Type B pancreatic cell (in vitro differentiated cells): ENCODE measurements at regions not wholly inside any gene's neighbourhood (a gene's known extent, or its start where the extent isn't known, plus 50 kb on each side); places are given as distances from the start of the nearest gene placed in this dataset.

Source experiments
- DNase-seq: peaks from one replicate; pipeline ENCODE4 v3.0.0; 2021; ENCODE audit warnings: mixed read lengths; ENCODE audit not compliant: unreplicated experiment; ENCODE audit errors: extremely low spot score
- H3K27ac Mint-ChIP-seq: 2 replicates; pipeline ENCODE4 v1.8.0; 2021; ENCODE audit warnings: mild to moderate bottlenecking, mixed read lengths
- H3K27me3 Mint-ChIP-seq: 2 replicates; pipeline ENCODE4 v1.8.0; 2021; ENCODE audit warnings: mixed read lengths
- H3K36me3 Mint-ChIP-seq: 2 replicates; pipeline ENCODE4 v1.8.0; 2021; ENCODE audit warnings: mixed read lengths
- H3K4me1 Mint-ChIP-seq: one replicate; pipeline ENCODE4 v1.8.0; 2021; ENCODE audit warnings: mixed read lengths; ENCODE audit not compliant: unreplicated experiment
- H3K4me3 Mint-ChIP-seq: 2 replicates; pipeline ENCODE4 v1.8.0; 2021; ENCODE audit warnings: mild to moderate bottlenecking, mixed read lengths
- H3K9me3 Mint-ChIP-seq: 2 replicates; pipeline ENCODE4 v1.8.0; 2021; ENCODE audit warnings: mixed read lengths
- TF ChIP-seq, protein P1 (sequence below): fragments of 200-600 bp; sonication (generic); conservative IDR thresholded peaks from 2 replicates; pipeline ENCODE4 v1.5.0; 2021; ENCODE audit warnings: antibody characterized with exemption, mild to moderate bottlenecking

DNA sequence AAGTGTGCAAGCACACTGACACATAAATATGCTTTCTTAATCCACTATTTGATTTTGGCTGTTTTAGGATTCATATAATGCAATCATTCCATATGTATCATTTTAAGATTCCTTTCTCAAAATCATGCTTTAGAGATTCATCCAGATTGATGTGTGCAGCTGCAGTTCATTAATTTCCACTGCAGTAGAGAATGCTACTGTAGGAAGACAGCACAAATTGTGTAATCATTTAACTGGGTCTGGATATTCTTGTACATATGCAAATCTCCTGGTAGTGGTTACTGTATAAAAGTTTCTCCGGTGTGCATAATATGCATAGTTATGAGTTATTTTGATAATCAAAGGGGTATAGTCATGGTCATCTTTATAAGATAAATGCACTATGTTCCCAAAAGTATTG, 502.5 kb upstream of the ACVR2A start:
- peaks cover 8% of the 10 kb centered on the region for H3K9me3 Mint-ChIP-seq
- no peak overlapping the region for H3K27ac Mint-ChIP-seq
- no peaks in the 10 kb centered on the region for H3K4me1 Mint-ChIP-seq
- H3K27me3 Mint-ChIP-seq, result no peaks in the 10 kb centered on the region
- H3K4me3 Mint-ChIP-seq, result no peak overlapping the region
- no peak for DNase-seq
- no peaks in the 10 kb centered on the region for H3K36me3 Mint-ChIP-seq
- TF ChIP-seq, protein P1, sequence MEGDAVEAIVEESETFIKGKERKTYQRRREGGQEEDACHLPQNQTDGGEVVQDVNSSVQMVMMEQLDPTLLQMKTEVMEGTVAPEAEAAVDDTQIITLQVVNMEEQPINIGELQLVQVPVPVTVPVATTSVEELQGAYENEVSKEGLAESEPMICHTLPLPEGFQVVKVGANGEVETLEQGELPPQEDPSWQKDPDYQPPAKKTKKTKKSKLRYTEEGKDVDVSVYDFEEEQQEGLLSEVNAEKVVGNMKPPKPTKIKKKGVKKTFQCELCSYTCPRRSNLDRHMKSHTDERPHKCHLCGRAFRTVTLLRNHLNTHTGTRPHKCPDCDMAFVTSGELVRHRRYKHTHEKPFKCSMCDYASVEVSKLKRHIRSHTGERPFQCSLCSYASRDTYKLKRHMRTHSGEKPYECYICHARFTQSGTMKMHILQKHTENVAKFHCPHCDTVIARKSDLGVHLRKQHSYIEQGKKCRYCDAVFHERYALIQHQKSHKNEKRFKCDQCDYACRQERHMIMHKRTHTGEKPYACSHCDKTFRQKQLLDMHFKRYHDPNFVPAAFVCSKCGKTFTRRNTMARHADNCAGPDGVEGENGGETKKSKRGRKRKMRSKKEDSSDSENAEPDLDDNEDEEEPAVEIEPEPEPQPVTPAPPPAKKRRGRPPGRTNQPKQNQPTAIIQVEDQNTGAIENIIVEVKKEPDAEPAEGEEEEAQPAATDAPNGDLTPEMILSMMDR, result no peak

DNA sequence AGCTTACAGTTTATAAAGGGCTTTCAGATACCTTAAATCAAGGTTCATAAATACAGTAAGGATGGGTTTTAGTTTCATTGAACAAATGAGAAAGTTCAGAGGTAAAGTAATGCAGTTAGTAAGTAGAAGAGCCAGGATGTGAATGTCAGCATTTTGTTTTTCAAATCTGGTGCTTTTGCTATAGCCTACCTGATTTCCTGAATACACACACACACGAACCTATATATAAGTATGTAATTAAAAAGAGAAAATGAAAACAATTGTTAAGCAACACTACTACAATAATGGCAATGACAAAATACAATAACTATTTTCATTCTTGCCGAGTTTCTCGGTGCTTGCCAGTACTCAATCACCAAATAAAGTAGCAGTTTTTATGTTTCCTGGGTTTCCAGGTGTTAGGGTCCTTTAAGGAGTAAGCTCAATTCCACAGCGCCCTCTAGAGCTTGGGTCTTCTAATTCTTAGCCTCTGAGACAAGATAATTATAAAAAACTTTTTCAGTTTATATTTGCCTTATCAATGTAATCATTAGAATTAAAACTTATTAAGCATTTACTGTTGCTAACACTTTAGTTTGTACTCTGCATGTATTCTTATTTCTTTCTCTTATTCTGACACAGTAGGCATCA, 512.9 kb upstream of the ACVR2A start:
- no peak for DNase-seq
- TF ChIP-seq, protein P1, result peak; percentile 67
- H3K27ac Mint-ChIP-seq, result no peak overlapping the region
- H3K4me3 Mint-ChIP-seq, result no peak overlapping the region
- H3K27me3 Mint-ChIP-seq, result no peaks in the 10 kb centered on the region
- no peaks in the 10 kb centered on the region for H3K9me3 Mint-ChIP-seq
- no peaks in the 10 kb centered on the region for H3K4me1 Mint-ChIP-seq
- H3K36me3 Mint-ChIP-seq, result no peaks in the 10 kb centered on the region

DNA sequence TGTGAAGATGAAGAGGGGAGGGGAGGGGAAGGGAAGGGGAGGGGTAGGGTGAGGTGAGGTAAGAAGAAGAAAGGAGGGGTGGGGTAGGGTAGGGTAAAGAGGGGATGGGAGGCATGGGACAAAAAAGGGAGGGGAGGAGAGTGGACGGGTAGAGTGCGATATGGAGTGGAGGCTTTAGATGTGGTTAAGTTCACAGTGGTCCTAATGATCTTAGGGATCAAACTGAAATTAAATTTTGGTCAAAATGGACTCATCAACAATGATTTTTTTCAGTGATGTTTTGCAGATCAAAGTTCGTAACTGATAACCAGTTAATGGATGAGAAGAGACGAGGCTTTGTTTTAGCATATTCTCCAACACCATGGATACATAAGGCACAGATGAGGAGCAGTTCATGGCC, 513.9 kb upstream of the ACVR2A start:
- Mint-ChIP-seq H3K9me3 (no peaks in the 10 kb centered on the region), H3K27me3 (no peaks in the 10 kb centered on the region), H3K4me1 (no peaks in the 10 kb centered on the region)

DNA sequence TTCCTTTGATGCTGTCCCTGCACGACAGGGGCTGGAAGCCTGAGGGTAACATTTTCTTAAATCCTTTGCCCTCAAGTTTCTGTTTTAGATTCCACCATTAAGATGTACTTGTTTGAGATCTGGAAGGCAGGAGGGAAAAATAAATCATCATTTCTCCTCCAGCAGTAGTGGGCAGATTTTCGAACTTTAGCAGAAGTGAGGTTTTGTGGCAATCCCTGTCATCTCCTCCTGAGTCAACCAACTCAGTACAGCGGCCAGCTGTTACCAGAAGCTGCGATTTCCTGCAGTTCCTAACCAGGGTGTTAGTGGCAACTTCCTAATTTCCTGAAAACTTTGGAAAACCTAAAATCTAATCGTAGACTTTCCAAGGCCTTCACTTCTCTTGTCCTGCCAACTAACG, 517.2 kb upstream of the ACVR2A start:
- no peak overlapping the region for H3K4me3 Mint-ChIP-seq
- no peak overlapping the region for H3K27ac Mint-ChIP-seq
- no peaks in the 10 kb centered on the region for H3K27me3 Mint-ChIP-seq
- DNase-seq, result no peak
- TF ChIP-seq, protein P1, result no peak
- H3K9me3 Mint-ChIP-seq, result no peaks in the 10 kb centered on the region
- no peaks in the 10 kb centered on the region for H3K4me1 Mint-ChIP-seq
- no peaks in the 10 kb centered on the region for H3K36me3 Mint-ChIP-seq

More for the DNA sequence above, 513.9 kb upstream of the ACVR2A start:
- Mint-ChIP-seq H3K27ac (no peak overlapping the region), H3K4me3 (no peak overlapping the region), H3K36me3 (no peaks in the 10 kb centered on the region)
- no peak for DNase-seq
- TF ChIP-seq, protein P1, result no peak

DNA sequence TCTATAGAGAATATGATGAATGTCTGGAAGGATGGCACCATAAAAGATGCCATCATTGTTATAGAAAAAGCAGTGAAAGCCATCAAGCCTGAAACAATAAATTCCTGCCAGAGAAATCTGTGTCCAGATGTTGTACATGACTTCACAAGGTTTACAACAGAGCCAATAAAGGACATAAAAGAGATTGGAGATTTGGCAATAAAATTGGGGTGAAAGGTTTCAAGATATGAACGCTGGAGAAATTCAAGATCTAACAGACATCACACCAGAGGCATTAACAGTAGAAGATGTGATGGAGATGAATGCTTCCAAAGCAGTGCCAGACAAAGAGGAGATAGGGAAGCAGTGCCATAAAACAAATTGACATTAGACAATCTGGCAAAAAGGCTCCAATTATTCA, 518.8 kb upstream of the ACVR2A start:
- Mint-ChIP-seq H3K27ac (no peak overlapping the region), H3K4me1 (no peaks in the 10 kb centered on the region), H3K27me3 (no peaks in the 10 kb centered on the region), H3K4me3 (no peak overlapping the region), H3K36me3 (no peaks in the 10 kb centered on the region), H3K9me3 (peaks cover 5% of the 10 kb centered on the region)
- TF ChIP-seq, protein P1, result no peak
- DNase-seq, result no peak

DNA sequence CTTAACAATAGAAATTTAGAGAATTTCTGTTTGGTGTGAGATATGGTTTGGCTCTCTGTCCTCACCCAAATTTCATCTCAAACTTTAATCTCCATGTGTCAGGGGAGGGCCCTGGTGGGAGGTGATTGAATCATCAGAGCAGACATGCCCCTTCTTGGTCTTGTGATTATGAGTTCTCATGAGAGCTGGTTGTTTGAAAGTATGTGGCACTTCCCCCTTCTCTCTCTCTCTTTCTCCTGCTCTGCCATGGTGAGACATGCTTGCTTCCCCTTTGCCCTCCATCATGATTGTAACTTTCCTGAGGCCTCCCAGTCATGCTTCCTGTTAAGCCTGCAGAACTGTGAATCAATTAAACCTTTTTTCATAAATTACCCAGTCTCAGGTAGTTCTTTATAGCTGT, 524.7 kb upstream of the ACVR2A start:
- no peaks in the 10 kb centered on the region for H3K27me3 Mint-ChIP-seq
- no peak overlapping the region for H3K27ac Mint-ChIP-seq
- H3K4me3 Mint-ChIP-seq, result no peak overlapping the region
- TF ChIP-seq, protein P1, result no peak
- H3K36me3 Mint-ChIP-seq, result no peaks in the 10 kb centered on the region
- no peak for DNase-seq
- H3K4me1 Mint-ChIP-seq, result no peaks in the 10 kb centered on the region
- H3K9me3 Mint-ChIP-seq, result peaks cover 15% of the 10 kb centered on the region
